ENCODE measurements at regions not wholly inside any gene's neighbourhood (a gene's known extent, or its start where the extent isn't known, plus 50 kb on each side); places are given as distances from the start of the nearest gene placed in this dataset.

DNA sequence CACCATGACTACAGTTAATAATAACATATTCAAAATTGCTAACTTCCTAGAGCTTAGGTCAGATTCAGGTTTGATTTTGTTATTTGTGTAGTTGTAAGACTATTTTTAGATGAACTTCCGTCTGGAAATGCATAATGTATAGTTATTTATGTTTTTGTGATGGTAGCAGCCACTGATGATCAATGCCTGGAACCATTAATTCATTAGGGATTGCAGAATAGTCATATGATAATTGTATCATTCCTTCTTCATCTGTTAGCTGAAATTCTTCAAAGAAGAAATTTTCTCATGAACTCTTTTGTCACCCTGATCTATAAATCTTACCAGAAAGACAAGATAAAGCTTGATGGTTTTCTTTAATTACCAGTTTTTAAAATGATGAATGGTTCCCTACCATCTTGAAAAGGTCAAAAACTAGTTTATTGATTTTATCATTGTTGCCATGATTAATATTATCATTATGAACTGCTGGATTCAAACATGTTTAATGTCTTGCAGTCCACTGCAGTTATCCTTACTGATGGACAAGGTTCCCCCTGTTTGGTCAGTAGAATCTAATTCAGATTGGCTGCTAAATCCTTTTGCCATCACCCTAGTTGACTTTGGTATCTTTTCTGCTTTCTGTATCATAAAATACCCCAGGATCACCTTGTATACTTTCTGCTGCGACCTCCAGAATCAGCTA is 433.3 kb downstream of the GPAM start (continued):
- TF ChIP-seq, protein P1, sequence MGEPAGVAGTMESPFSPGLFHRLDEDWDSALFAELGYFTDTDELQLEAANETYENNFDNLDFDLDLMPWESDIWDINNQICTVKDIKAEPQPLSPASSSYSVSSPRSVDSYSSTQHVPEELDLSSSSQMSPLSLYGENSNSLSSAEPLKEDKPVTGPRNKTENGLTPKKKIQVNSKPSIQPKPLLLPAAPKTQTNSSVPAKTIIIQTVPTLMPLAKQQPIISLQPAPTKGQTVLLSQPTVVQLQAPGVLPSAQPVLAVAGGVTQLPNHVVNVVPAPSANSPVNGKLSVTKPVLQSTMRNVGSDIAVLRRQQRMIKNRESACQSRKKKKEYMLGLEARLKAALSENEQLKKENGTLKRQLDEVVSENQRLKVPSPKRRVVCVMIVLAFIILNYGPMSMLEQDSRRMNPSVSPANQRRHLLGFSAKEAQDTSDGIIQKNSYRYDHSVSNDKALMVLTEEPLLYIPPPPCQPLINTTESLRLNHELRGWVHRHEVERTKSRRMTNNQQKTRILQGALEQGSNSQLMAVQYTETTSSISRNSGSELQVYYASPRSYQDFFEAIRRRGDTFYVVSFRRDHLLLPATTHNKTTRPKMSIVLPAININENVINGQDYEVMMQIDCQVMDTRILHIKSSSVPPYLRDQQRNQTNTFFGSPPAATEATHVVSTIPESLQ (CRISPR knock-in tag; IDR thresholded peaks at IDR 0.05): no peak
- no peak for TF ChIP-seq TCF7 (CRISPR knock-in tag; IDR thresholded peaks at IDR 0.05; ENCODE audit: low read depth)
- TF ChIP-seq, protein P2, sequence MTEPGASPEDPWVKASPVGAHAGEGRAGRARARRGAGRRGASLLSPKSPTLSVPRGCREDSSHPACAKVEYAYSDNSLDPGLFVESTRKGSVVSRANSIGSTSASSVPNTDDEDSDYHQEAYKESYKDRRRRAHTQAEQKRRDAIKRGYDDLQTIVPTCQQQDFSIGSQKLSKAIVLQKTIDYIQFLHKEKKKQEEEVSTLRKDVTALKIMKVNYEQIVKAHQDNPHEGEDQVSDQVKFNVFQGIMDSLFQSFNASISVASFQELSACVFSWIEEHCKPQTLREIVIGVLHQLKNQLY (CRISPR knock-in tag; IDR thresholded peaks at IDR 0.05): no peak

DNA sequence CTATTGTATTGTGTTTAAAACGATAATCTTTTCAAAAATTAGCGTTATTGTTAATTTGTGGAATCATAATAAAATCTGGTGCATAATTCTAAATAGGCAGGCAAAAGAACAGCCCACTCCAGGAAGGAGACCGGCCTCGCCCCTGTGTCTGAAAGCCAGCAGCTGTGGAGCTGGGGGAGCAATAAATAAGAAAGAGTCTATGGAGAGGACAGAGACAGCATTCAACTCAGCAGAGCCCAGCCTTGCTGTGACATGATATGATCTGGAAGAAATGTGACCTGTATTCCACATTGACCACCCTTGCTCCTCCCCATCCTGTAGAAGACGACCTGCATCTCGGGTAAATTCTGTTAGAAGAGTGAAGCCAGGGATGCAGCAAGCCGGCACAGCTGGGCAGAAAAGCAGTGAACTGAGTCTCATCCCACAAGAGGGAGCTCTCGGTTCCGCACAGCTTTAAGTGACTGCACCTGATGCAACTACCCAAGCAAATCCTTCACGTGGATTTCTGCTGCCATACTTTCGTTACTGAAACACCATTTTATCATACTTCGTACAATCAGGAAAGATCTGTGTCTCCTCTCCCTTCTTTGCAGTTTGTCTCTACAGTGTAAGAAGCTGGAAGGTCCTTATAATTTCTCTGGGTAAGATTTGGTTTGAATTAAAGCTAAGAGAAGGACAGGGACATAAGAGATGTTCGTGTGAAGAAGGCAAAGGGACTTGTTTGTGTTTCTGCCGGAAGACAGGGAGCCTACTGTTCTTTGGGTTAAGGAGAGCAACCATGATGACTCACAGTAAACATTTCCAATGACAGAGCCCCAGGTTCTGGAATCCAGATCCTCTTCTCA is 427.1 kb downstream of the GPAM start:
- H3K27ac Mint-ChIP-seq: no peak overlapping the region
- H3K36me3 Mint-ChIP-seq: no peaks in the 10 kb centered on the region
- ATAC-seq (peak; percentile 99), DNase-seq (ENCODE audit: low spot score) (peak; percentile 74)
- peaks cover 10% of the 10 kb centered on the region for H3K4me1 Mint-ChIP-seq
- no peaks in the 10 kb centered on the region for H3K9me3 Mint-ChIP-seq
- ChIA-PET POLR2A (no interaction called here), CTCF (interaction anchor here (0.6 to 2.9 kb wide), 13 partner anchors 9 to 381 kb away, joined by 3 to 34 read pairs (median 4); no protein-coding TSS in a partner anchor)
- H3K4me3 Mint-ChIP-seq: no peak overlapping the region
- peaks cover 11% of the 10 kb centered on the region for H3K27me3 Mint-ChIP-seq (ENCODE audit: low read depth)
- TF ChIP-seq, protein P1 (CRISPR knock-in tag; IDR thresholded peaks at IDR 0.05): no peak
- TF ChIP-seq, protein P3, sequence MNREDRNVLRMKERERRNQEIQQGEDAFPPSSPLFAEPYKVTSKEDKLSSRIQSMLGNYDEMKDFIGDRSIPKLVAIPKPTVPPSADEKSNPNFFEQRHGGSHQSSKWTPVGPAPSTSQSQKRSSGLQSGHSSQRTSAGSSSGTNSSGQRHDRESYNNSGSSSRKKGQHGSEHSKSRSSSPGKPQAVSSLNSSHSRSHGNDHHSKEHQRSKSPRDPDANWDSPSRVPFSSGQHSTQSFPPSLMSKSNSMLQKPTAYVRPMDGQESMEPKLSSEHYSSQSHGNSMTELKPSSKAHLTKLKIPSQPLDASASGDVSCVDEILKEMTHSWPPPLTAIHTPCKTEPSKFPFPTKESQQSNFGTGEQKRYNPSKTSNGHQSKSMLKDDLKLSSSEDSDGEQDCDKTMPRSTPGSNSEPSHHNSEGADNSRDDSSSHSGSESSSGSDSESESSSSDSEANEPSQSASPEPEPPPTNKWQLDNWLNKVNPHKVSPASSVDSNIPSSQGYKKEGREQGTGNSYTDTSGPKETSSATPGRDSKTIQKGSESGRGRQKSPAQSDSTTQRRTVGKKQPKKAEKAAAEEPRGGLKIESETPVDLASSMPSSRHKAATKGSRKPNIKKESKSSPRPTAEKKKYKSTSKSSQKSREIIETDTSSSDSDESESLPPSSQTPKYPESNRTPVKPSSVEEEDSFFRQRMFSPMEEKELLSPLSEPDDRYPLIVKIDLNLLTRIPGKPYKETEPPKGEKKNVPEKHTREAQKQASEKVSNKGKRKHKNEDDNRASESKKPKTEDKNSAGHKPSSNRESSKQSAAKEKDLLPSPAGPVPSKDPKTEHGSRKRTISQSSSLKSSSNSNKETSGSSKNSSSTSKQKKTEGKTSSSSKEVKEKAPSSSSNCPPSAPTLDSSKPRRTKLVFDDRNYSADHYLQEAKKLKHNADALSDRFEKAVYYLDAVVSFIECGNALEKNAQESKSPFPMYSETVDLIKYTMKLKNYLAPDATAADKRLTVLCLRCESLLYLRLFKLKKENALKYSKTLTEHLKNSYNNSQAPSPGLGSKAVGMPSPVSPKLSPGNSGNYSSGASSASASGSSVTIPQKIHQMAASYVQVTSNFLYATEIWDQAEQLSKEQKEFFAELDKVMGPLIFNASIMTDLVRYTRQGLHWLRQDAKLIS (CRISPR knock-in tag; IDR thresholded peaks at IDR 0.05; ENCODE audit: borderline replicate concordance): no peak
- TF ChIP-seq GABPB1 (CRISPR knock-in tag; IDR thresholded peaks at IDR 0.05) (peak; percentile 98), ZNF423 (CRISPR knock-in tag; IDR thresholded peaks at IDR 0.05) (no peak), NFATC4 (CRISPR knock-in tag; IDR thresholded peaks at IDR 0.05) (no peak), ZNF138 (CRISPR knock-in tag; conservative IDR thresholded peaks at IDR 0.05) (0 out of 2 replicates have a peak, but pooled peaks have one; percentile 29), ZNF671 (CRISPR knock-in tag; IDR thresholded peaks at IDR 0.05) (no peak)
- TF ChIP-seq, protein P4, sequence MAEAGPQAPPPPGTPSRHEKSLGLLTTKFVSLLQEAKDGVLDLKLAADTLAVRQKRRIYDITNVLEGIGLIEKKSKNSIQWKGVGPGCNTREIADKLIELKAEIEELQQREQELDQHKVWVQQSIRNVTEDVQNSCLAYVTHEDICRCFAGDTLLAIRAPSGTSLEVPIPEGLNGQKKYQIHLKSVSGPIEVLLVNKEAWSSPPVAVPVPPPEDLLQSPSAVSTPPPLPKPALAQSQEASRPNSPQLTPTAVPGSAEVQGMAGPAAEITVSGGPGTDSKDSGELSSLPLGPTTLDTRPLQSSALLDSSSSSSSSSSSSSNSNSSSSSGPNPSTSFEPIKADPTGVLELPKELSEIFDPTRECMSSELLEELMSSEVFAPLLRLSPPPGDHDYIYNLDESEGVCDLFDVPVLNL (CRISPR knock-in tag; IDR thresholded peaks at IDR 0.05; ENCODE audit: borderline replicate concordance, low read depth): no peak
- TF ChIP-seq, protein P5, sequence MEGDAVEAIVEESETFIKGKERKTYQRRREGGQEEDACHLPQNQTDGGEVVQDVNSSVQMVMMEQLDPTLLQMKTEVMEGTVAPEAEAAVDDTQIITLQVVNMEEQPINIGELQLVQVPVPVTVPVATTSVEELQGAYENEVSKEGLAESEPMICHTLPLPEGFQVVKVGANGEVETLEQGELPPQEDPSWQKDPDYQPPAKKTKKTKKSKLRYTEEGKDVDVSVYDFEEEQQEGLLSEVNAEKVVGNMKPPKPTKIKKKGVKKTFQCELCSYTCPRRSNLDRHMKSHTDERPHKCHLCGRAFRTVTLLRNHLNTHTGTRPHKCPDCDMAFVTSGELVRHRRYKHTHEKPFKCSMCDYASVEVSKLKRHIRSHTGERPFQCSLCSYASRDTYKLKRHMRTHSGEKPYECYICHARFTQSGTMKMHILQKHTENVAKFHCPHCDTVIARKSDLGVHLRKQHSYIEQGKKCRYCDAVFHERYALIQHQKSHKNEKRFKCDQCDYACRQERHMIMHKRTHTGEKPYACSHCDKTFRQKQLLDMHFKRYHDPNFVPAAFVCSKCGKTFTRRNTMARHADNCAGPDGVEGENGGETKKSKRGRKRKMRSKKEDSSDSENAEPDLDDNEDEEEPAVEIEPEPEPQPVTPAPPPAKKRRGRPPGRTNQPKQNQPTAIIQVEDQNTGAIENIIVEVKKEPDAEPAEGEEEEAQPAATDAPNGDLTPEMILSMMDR (IDR thresholded peaks at IDR 0.05): peak; percentile 23; the same call in 1 of the 2 replicates
- TF ChIP-seq, protein P6, sequence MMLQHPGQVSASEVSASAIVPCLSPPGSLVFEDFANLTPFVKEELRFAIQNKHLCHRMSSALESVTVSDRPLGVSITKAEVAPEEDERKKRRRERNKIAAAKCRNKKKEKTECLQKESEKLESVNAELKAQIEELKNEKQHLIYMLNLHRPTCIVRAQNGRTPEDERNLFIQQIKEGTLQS (CRISPR knock-in tag; conservative IDR thresholded peaks at IDR 0.05): no peak
- TF ChIP-seq, protein P7, sequence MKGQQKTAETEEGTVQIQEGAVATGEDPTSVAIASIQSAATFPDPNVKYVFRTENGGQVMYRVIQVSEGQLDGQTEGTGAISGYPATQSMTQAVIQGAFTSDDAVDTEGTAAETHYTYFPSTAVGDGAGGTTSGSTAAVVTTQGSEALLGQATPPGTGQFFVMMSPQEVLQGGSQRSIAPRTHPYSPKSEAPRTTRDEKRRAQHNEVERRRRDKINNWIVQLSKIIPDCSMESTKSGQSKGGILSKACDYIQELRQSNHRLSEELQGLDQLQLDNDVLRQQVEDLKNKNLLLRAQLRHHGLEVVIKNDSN (CRISPR knock-in tag; IDR thresholded peaks at IDR 0.05): peak; percentile 47; the same call in 1 of the 2 replicates
- TF ChIP-seq, protein P8, sequence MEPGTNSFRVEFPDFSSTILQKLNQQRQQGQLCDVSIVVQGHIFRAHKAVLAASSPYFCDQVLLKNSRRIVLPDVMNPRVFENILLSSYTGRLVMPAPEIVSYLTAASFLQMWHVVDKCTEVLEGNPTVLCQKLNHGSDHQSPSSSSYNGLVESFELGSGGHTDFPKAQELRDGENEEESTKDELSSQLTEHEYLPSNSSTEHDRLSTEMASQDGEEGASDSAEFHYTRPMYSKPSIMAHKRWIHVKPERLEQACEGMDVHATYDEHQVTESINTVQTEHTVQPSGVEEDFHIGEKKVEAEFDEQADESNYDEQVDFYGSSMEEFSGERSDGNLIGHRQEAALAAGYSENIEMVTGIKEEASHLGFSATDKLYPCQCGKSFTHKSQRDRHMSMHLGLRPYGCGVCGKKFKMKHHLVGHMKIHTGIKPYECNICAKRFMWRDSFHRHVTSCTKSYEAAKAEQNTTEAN (CRISPR knock-in tag; IDR thresholded peaks at IDR 0.05): no peak
- TF ChIP-seq, protein P9, sequence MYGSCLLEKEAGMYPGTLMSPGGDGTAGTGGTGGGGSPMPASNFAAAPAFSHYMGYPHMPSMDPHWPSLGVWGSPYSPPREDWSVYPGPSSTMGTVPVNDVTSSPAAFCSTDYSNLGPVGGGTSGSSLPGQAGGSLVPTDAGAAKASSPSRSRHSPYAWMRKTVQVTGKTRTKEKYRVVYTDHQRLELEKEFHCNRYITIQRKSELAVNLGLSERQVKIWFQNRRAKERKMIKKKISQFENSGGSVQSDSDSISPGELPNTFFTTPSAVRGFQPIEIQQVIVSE (CRISPR knock-in tag; IDR thresholded peaks at IDR 0.05; ENCODE audit: borderline replicate concordance): no peak
- TF ChIP-seq, protein P10, sequence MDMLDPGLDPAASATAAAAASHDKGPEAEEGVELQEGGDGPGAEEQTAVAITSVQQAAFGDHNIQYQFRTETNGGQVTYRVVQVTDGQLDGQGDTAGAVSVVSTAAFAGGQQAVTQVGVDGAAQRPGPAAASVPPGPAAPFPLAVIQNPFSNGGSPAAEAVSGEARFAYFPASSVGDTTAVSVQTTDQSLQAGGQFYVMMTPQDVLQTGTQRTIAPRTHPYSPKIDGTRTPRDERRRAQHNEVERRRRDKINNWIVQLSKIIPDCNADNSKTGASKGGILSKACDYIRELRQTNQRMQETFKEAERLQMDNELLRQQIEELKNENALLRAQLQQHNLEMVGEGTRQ (CRISPR knock-in tag; IDR thresholded peaks at IDR 0.05): 0 out of 2 replicates have a peak, but pooled peaks have one; percentile 26

Data from WTC11 (cell line).